SHP77 treated with DMSO at 0.1 percent for 48 hours (cell line): ENCODE measurements at regions not wholly inside any gene's neighbourhood (a gene's known extent, or its start where the extent isn't known, plus 50 kb on each side); places are given as distances from the start of the nearest gene placed in this dataset.

Source experiments
- DNase-seq: peaks from one replicate; lab custom pipeline; 2025; lab: John Stamatoyannopoulos, UW

DNA sequence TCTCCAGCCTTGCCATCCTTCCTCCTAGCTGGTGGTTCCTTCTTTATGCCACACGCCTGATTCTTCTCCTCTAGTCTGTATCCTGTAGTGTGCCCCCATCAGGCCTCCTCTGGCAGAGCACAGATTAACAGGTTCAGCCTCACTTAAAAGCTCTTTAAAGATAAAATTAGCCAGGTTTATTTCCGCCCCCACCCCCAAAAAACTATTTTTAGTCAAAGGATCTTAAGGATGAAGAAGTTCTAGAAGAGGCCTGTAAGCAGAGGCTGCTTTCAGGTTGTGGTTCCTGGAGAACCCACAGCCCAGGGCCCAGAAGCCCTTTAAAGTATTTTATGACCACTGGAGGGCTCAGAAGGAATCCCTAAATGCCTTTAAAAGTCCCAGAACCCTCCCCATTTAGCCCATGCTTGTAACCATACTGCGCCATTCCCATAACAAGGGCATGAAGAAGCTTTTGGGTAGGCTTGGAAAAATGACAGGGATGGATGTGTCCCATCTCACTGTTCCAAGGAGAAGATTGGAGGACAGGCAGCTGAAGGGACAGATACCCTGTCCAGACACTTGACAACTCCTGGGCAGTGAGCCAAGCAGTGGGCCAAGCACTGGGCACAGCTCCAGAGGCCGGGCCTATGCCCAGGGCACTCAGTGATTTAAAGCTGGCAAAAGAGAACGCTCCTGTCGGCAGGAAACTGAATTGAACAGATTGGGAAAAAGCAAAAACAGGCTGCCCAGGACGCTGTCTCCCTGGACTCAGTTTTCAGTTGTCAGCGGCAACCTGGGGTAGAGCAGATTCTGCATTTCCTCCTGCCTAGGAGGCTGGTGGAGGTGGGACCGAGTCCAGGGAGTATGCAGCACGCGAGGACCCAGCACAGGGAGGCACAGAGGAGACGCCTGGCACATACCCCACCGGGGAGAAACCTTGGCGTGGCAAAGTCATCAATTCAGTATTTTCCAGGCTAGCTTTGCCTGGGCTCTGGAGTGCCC, 106.3 kb upstream of the SSBP2 start:
- DNase-seq = peak; percentile 88

GRCh38 chr5:81855591-81855990, 104.7 kb upstream of the SSBP2 start:
- DNase-seq = no peak

- DNase-seq = no peak
Measured at GRCh38 chr5:81854915-81855314, 104.0 kb upstream of the SSBP2 start.

DNA sequence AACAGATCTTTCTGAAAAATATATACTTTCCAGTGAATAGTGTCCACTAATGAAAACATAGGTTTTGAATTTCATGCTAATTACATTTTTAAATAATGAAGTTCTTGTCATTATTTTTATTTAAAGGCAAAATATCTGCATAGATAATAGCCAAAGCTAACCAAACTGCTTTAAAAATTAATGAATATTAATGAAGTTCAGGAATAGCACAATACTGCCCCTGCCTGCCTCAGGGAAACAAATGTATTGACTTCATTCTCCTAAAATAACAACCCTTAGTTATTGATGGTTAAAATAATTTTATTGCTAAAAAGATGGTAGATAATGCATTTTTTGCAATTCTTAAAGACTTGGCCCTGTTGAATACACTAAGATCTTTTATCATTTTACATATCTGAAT, 103.6 kb upstream of the SSBP2 start:
- DNase-seq = no peak

DNA sequence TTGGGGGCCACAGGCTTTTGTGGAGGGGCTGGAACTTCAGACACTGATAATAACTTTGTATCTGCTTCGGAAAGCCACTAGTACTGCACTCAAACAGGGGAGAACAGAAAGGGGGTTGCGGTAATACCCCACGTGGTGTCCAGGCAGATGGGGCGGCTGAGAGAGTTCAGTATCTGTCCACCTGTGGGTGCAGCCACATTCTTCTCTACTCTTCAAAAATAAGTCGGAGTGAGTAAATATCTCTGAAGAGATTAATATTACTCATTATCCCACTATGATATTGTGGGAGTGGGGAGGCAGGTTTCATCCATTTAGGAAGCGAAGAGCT, 102.1 kb upstream of the SSBP2 start:
- DNase-seq = no peak

DNA sequence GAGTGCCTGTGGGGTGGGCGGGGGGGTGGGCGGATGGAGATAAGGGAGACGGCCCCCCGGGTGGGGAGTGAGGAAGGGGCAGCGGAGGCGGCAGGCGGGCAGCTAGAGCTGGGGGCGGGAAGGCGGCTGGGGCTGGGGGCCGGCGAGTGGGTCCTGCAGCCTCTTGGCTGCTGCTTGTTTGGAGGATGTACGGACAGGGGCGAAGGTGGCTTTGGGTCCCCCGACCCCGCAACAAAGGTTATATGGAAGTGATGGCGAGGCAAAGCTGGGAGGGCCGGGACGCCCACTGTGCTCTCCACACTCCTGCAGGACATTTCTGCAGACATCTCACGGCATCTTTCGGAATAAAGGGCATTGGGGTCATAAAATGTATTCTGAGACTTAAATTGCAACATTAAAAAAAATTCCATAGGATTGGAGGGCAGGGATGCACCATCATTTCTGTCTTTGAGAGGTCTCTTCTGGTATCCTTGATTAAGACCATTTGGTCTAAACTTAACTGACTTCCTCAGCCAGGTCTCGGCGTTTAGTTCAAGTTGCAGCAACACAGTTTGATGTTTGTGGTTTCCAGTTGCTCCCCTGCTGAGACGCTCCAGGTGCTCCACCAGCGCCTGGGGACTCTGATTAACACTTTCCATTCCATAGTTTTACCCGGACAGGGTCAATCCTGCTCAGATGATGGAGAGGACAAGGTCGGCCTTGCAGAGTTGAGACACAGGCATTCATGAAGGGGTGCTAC, 101.6 kb upstream of the SSBP2 start:
- peak; percentile 64 for DNase-seq

- DNase-seq = peak; percentile 96
Measured at GRCh38 chr5:81851481-81852178, 100.7 kb upstream of the SSBP2 start.

DNA sequence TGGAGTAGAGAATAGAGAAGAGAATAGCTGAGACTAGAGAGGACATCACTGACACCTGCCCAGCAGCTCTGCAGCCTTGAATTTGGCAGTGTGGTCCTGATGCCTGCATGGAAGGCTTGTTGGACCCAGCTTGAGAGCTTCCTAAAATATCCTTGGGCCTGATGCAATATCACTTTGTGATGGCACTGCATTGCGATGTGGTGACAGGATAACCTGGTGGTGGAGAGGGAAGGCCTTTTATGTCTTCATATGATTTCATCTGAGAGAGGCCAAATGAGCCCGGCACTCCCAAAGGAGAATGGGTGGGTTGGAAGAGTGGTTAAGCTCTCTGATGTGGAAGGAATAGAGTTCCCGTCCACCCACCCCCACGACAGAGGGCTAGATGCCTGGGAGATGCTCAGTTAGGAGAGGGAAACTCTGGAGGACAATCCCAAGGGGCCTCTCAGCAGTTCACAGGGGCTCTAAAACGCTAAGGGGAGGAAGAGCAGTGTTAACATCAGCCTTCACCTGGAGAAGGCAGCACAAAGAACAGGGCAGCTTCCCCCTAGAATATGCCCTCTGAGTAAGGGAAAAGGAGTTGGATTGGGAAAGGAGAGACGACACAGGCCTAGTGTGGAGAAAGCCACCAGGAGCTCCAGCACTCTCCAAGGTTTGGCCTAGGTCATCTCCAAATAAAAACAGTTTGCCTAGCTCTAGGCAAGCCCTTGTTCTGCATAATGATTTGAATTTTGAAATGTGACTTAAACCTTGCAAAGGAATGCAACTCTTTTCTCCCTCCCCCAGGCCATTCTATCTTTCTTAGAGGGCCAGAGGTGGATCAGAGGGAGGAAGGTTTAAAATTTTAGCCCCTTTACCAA, 99.8 kb upstream of the SSBP2 start:
- DNase-seq = no peak

- DNase-seq = no peak
Measured at GRCh38 chr5:81849770-81850367, 99.0 kb upstream of the SSBP2 start.

DNA sequence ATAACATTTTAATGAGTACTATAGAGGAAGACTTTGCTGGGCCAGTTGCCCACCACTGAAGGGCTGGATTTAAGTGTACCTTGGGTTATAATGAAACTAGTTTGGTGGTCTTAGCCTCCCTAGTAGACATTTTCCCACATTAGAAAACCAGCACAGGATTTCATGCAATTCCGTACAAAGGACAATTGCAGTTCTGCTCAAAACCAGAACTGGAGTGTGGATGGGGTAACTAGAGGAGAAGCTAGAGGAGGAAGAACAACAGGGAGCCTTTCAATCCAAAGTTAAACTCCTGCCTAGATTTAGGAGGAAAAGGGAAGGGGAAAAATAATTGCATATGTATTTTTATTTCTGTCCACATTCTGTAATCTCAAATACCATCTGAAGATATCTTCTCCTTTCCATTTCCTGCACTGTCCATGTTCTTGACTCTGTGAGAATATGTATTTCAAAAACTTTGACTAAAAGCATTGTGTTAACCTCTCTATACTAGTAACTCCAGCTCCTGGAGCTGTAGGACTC, 97.5 kb upstream of the SSBP2 start:
- DNase-seq = no peak

GRCh38 chr5:81846301-81846700, 95.4 kb upstream of the SSBP2 start:
- DNase-seq = no peak

DNA sequence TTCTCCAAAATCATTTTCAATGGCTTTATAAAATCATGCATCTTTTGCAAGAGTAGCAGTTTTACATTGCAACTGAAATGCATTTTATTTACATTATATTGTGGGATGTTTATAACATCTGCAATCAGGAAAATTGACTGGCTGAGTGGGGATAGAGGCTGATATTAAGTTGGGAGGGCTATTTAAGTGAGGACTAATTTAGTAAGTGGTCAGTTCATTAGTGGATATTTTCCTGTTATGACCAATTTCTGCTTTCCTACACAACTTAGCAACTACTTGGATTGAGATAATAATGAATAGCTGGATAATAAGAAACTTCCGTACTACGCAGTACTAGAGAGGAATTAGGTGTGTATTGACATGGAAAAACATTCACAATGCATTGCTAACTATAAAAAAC, 92.9 kb upstream of the SSBP2 start:
- no peak for DNase-seq

- no peak for DNase-seq
Measured at GRCh38 chr5:81842795-81843398, 92.0 kb upstream of the SSBP2 start.

GRCh38 chr5:81839034-81839433, 88.1 kb upstream of the SSBP2 start:
- no peak for DNase-seq

DNA sequence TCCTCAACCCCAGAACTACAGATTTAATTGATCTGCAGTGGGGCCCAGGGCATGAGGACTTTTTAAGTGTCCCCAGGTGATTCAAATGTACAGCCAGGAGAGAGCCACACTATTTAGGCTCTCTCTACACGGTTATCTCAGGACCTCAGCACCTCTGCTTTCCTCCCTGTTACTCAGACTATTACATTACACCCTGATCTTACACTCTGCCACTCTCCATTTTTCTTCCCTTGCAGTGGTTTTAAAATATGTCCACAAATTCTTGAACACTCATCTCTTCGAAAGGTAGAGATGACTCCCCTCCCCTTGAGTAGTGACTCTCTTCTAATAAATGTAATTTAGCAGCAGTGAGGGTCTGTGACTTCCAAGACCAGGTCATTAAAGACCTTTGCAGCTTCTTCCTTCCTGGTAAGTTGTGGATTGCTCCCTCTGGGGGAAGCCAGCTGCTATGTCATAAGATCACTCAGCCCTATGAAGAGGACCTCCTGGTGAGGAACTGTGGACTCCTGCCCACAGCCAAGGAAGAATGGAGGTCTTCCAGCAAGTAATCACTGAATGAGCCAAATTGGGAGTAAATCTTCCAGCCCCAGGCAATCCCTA, 87.5 kb upstream of the SSBP2 start:
- no peak for DNase-seq

DNA sequence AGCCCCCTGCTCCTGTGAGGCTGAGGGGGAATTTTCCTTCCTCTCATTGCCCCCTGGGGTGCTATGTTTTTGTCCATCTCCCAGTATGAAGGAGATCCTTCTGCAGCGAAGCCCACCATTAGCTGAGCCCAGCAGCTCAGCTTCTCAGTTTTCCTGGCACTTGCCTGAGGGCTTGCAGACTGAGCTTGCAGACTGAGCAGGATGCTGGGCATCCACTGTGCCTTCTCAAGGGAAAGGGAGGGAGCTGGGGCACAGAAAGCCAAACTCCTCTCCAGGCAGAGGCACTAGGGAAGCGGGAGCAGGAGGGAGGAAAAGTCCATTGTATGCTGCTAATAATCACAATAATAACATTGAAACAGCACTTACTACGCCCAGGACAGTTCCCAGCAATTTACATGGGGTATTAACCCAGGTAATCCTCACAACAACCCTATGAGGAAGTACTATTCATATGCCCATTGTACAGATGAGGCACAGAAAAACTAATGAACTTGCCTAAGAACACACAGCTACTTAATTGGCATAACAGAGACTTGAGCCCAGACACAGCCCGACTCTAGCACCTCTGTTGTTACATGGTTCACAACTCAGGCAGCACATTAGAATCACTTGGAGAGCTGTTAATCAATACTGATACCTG, 86.9 kb upstream of the SSBP2 start:
- no peak for DNase-seq

DNA sequence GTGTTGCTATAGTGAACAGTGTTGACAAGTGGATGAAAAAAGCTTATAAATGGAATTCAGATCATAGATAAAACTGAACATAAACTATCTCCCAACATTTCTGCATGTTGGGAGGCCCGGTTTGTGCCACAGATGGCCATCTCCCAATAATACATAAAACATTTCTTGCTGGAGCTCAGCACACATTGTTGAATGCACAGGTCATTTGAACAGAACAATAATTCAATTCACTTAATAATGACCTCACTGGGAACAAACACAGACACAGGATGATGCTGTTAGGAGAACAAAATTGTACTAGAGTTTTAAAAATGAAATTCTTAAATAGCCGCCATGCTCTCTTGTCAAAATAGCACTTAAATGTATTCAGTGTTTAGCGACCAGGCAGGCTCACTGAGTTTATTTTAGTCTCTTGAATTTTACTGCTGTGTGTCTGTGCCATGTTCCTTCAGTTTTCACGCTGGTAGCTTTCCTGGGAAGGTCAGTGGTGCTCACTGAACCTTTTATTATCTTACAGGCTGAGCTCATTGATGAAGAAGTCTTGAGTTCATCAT, 85.0 kb upstream of the SSBP2 start:
- no peak for DNase-seq

- DNase-seq = no peak
Measured at GRCh38 chr5:81834021-81834660, 83.2 kb upstream of the SSBP2 start.

GRCh38 chr5:81830596-81830995, 79.7 kb upstream of the SSBP2 start:
- no peak for DNase-seq
